T-helper 1 cell treated with Interleukin-12 subunit alpha and Interleukin-12 subunit beta and Interleukin-4 antibody, amounts not matched to agents 30 ng/mL and 1 ng/mL, for 36 hours (primary cell): ENCODE measurements at regions not wholly inside any gene's neighbourhood (a gene's known extent, or its start where the extent isn't known, plus 50 kb on each side); places are given as distances from the start of the nearest gene placed in this dataset.

Experiments used
- intact Hi-C: fragments of 100-400 bp; cut with micrococcal nuclease; formaldehyde crosslinking; loops from one replicate; pipeline ENCODE4 v1.15.1; 2024

GRCh38 chr7:109126404-109127050 lies 556.9 kb downstream of the DNAJB9 start:
- intact Hi-C loops, result no loop called here

GRCh38 chr7:109127145-109127544 lies 557.5 kb downstream of the DNAJB9 start:
- intact Hi-C loops, result no loop called here

GRCh38 chr7:109131141-109131540 lies 561.5 kb downstream of the DNAJB9 start:
- intact Hi-C loops, result no loop called here

GRCh38 chr7:109136893-109137292 lies 567.2 kb downstream of the DNAJB9 start:
- intact Hi-C loops, result no loop called here

- intact Hi-C loops, result no loop called here
Observed at GRCh38 chr7:109154748-109155147, 585.1 kb downstream of the DNAJB9 start.

GRCh38 chr7:109158246-109158645 lies 588.6 kb downstream of the DNAJB9 start:
- intact Hi-C loops, result no loop called here

GRCh38 chr7:109176661-109177060 lies 607.0 kb downstream of the DNAJB9 start:
- intact Hi-C loops, result no loop called here

GRCh38 chr7:109178342-109178741 lies 608.7 kb downstream of the DNAJB9 start:
- intact Hi-C loops, result no loop called here

GRCh38 chr7:109179601-109180000 lies 609.9 kb downstream of the DNAJB9 start:
- intact Hi-C loops, result no loop called here

- intact Hi-C loops, result no loop called here
Observed at GRCh38 chr7:109190766-109191398, 621.2 kb downstream of the DNAJB9 start.

- intact Hi-C loops, result no loop called here
Observed at GRCh38 chr7:109206196-109206595, 636.5 kb downstream of the DNAJB9 start.

GRCh38 chr7:109213081-109213480 lies 643.4 kb downstream of the DNAJB9 start:
- intact Hi-C loops, result no loop called here

- intact Hi-C loops, result no loop called here
Observed at GRCh38 chr7:109215341-109215740, 645.7 kb downstream of the DNAJB9 start.

GRCh38 chr7:109224100-109224499 lies 654.4 kb downstream of the DNAJB9 start:
- intact Hi-C loops, result no loop called here

- intact Hi-C loops, result no loop called here
Observed at GRCh38 chr7:109226699-109227098, 657.0 kb downstream of the DNAJB9 start.

- intact Hi-C loops, result no loop called here
Observed at GRCh38 chr7:109235316-109235715, 665.6 kb downstream of the DNAJB9 start.

- intact Hi-C loops, result no loop called here
Observed at GRCh38 chr7:109246330-109247077, 676.8 kb downstream of the DNAJB9 start.

- intact Hi-C loops, result no loop called here
Observed at GRCh38 chr7:109256762-109257560, 687.3 kb downstream of the DNAJB9 start.

GRCh38 chr7:109259151-109259550 lies 689.5 kb downstream of the DNAJB9 start:
- intact Hi-C loops, result no loop called here

- intact Hi-C loops, result no loop called here
Observed at GRCh38 chr7:109261781-109262180, 692.1 kb downstream of the DNAJB9 start.

- intact Hi-C loops, result no loop called here
Observed at GRCh38 chr7:109266610-109267009, 696.9 kb downstream of the DNAJB9 start.

- intact Hi-C loops, result no loop called here
Observed at GRCh38 chr7:109276348-109276747, 706.7 kb downstream of the DNAJB9 start.
